Astrocyte of the spinal cord (primary cell): ENCODE measurements at regions not wholly inside any gene's neighbourhood (a gene's known extent, or its start where the extent isn't known, plus 50 kb on each side); places are given as distances from the start of the nearest gene placed in this dataset.
"Not testable (repeated sequence)": the region's sequence is repeated elsewhere in the genome, so short reads cannot be mapped to it uniquely, and the experiment has no call there.

ENCODE experiments used
- DNase-seq: peaks from one replicate; pipeline ENCODE4 v3.0.0; 2011; ENCODE audit warnings: low read depth, low spot score
- H3K4me3 ChIP-seq: 2 replicates; pipeline ENCODE4 v1.5.1; 2011; ENCODE audit warnings: low read depth, mild to moderate bottlenecking, low read length, moderate library complexity
- CTCF ChIP-seq: IDR thresholded peaks from 2 replicates; pipeline ENCODE4 v1.5.1; 2012; ENCODE audit warnings: low read depth, mild to moderate bottlenecking, low read length, inconsistent platforms
- in situ Hi-C: cut with HindIII; loops from 2 replicates; pipeline ENCODE4 v1.10.0; 2017; ENCODE audit warnings: low sequenced_read_pairs

GRCh38 chr4:104010722-104011121 is 290.9 kb upstream of the TACR3 start:
- in situ Hi-C loops: no loop called here
- H3K4me3 ChIP-seq: no peak overlapping the region
- no peak for DNase-seq
- no peak for TF ChIP-seq CTCF

DNA sequence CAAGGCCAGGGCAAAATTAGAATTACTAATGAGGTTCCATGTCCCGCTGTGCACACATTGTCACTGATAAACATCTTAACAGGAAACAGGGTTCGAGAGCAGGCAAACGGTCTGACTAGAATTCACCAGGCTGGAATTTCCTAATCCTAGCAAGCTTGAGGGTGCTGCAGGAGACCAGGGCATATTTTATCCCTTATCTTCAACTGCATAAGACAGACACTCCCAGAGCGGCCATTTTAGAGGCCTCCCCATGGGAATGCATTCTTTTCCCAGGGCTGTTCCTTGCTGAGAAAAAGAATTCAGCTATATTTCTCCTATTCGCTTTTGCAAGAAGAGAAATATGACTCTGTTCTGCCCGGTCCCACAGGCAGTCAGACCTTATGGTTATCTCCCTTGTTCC is 282.5 kb upstream of the TACR3 start:
- H3K4me3 ChIP-seq, DNase-seq, in situ Hi-C loops: not testable (repeated sequence)

GRCh38 chr4:103998756-103999155 is 279.0 kb upstream of the TACR3 start:
- DNase-seq: no peak
- in situ Hi-C loops: no loop called here
- H3K4me3 ChIP-seq: no peak overlapping the region
- no peak for TF ChIP-seq CTCF

DNA sequence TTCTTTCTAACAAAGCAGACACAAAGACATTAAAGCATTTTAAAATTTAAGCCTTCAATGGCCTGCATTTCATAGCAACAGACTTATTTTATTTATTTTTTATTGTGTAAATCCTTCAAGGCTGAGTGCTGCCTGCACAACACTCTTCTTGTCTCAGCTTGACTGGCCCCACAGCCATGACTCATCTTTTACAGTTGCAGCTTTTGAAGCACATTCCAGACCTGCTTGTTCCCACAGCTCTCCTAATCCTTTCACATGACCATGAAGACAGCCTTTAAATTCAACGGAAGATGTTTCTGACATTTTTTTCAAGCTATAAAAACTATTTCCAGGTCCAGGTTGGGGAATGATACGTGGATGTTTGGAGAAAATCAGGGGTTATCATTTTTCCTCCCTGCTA is 276.9 kb upstream of the TACR3 start:
- in situ Hi-C loops: no loop called here
- H3K4me3 ChIP-seq: no peak overlapping the region
- peak; percentile 88 for DNase-seq
- TF ChIP-seq CTCF: no peak

DNA sequence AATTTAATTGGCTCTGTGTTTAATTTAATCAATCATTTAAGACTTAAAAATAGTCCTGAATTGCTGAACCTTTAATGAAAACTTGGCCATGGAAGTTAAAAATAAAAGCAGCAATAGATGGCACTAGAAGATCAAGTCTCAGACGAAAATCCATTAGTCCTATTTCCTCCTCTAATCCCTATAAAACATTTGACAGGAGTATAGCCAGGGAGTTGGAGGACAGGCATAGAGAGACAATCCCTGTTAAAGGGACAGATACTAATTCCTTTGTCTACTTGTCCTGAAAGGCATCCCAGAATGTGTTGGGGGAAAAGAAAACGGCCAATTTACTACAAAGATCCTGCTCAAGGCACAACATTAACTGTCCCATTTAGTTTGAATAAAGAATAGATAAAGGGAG is 276.3 kb upstream of the TACR3 start:
- TF ChIP-seq CTCF: peak; percentile 8
- DNase-seq: peak; percentile 48
- in situ Hi-C loops: no loop called here
- H3K4me3 ChIP-seq: no peak overlapping the region

DNA sequence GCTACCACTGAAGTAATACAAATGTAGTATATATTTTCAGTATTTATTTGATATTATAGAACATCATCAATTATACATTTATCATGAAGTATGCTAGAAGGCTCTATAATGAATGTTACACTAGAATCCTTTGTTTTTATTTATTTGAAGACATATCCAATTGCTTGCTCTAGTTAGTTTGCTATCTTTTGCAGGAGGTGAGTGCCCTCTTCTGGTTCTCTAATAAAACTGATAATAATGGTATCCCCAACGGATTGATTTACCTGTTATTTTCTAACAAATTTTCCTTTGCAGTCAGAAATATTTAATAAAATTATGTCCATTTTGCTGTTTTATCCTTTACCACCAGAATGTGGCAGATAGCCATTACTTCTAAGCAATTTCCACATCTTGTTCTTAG is 274.3 kb upstream of the TACR3 start:
- TF ChIP-seq CTCF: peak; percentile 25
- no peak overlapping the region for H3K4me3 ChIP-seq
- in situ Hi-C loops: no loop called here
- DNase-seq: peak; percentile 5

- no peak overlapping the region for H3K4me3 ChIP-seq
- TF ChIP-seq CTCF: no peak
- no peak for DNase-seq
- in situ Hi-C loops: no loop called here
These were observed 262.7 kb upstream of the TACR3 start for GRCh38 chr4:103982454-103982853.
